ENCODE measurements at regions not wholly inside any gene's neighbourhood (a gene's known extent, or its start where the extent isn't known, plus 50 kb on each side); places are given as distances from the start of the nearest gene placed in this dataset.

DNA sequence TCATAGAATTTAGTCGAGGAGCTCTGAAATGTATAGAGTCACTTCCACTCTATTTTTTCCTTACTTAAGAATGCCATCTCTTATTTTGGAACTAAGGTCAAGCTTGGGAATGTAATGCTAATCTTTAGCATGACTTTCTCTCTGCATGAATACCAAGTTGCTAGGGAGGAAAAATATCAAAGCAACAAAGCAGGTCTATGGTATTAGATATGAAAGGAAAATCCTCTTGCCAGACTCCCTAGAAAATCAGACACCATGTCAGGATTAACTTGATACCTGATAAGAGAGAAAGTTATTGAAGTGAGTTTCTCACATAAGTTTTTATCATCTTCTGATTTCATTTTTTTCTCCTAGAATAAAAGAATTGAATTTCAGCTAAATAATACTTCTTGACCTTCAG lies 341.7 kb upstream of the ZNF804A start:
- Histone ChIP-seq H3K79me2 (ENCODE audit: control insufficient read depth, insufficient read depth, low read length) (no peaks in the 10 kb centered on the region), H3K9me3 (replicated peaks; ENCODE audit: control insufficient read depth, insufficient read depth, low read length) (no peaks in the 10 kb centered on the region), H3K4me3 (replicated peaks in 1 of 3; ENCODE audit: insufficient read depth in 1 of 3, low read depth in 1 of 3, low read length in 3 of 3) (no peak overlapping the region), H2AFZ (ENCODE audit: low read depth, low read length) (no peak overlapping the region), H3K27me3 (ENCODE audit: control insufficient read depth in 2 of 2, insufficient read depth in 2 of 2, low read length in 2 of 2) (no peaks in the 10 kb centered on the region), H3K9ac (replicated peaks; ENCODE audit: extremely low read depth, insufficient read depth, low read length) (no peak overlapping the region), H3K4me2 (ENCODE audit: insufficient read depth, low read length) (no peak overlapping the region), H3K36me3 (ENCODE audit: control insufficient read depth in 2 of 2, extremely low read depth in 1 of 2, insufficient read depth in 2 of 2, low read length in 2 of 2) (no peaks in the 10 kb centered on the region), H3K9me1 (replicated peaks; ENCODE audit: control insufficient read depth, extremely low read depth, insufficient read depth, low read length) (no peaks in the 10 kb centered on the region), H3K27ac (ENCODE audit: insufficient read depth, low read depth, low read length) (no peak overlapping the region), H4K20me1 (replicated peaks; ENCODE audit: control insufficient read depth, extremely low read depth, insufficient read depth, low read length) (no peaks in the 10 kb centered on the region), H3K4me1 (ENCODE audit: control insufficient read depth, extremely low read depth, insufficient read depth, low read length) (no peaks in the 10 kb centered on the region)
- DNase-seq (ENCODE audit: low read depth, low spot score) (no peak), FAIRE-seq (no peak)
- CTCF ChIA-PET, result interaction anchor here (0.6 kb wide), 1 partner anchor 166 kb away, joined by 3 read pairs; no protein-coding TSS in a partner anchor
- intact Hi-C loops (cut with micrococcal nuclease) (no loop called here), dilution Hi-C loops (cut with MboI; ENCODE audit: extremely low pct_ligation_motif_present, low sequenced_read_pairs) (no loop called here)
- TF ChIP-seq EZH2 (IDR thresholded peaks at IDR 0.05; ENCODE audit: borderline replicate concordance, low read depth, low read length, severe bottlenecking) (no peak), POLR2AphosphoS5 (IDR thresholded peaks at IDR 0.05; ENCODE audit: insufficient read depth, low read depth, low read length) (no peak), MYC (IDR thresholded peaks at IDR 0.05; ENCODE audit: low read depth, low read length) (no peak), POLR2A (IDR thresholded peaks at IDR 0.05; ENCODE audit: low read depth, low read length) (no peak), MAX (IDR thresholded peaks at IDR 0.05; ENCODE audit: insufficient read depth, insufficient read length) (no peak), FOS (IDR thresholded peaks at IDR 0.05; ENCODE audit: borderline replicate concordance, insufficient read depth, low read length) (no peak)
- POLR2A ChIA-PET, result no interaction called here
- no TSS peak for BruUV-seq (replicated peaks)

GRCh38 chr2:184261331-184261730 lies 337.0 kb upstream of the ZNF804A start:
- no TSS peak for BruUV-seq (replicated peaks)
- Histone ChIP-seq H2AFZ (ENCODE audit: low read depth, low read length) (no peak overlapping the region), H4K20me1 (replicated peaks; ENCODE audit: control insufficient read depth, extremely low read depth, insufficient read depth, low read length) (no peaks in the 10 kb centered on the region), H3K9ac (replicated peaks; ENCODE audit: extremely low read depth, insufficient read depth, low read length) (no peak overlapping the region), H3K4me1 (ENCODE audit: control insufficient read depth, extremely low read depth, insufficient read depth, low read length) (no peaks in the 10 kb centered on the region), H3K4me3 (replicated peaks in 1 of 3; ENCODE audit: insufficient read depth in 1 of 3, low read depth in 1 of 3, low read length in 3 of 3) (no peak overlapping the region), H3K4me2 (ENCODE audit: insufficient read depth, low read length) (no peak overlapping the region), H3K9me3 (replicated peaks; ENCODE audit: control insufficient read depth, insufficient read depth, low read length) (no peaks in the 10 kb centered on the region), H3K27ac (ENCODE audit: insufficient read depth, low read depth, low read length) (no peak overlapping the region), H3K9me1 (replicated peaks; ENCODE audit: control insufficient read depth, extremely low read depth, insufficient read depth, low read length) (no peaks in the 10 kb centered on the region), H3K36me3 (ENCODE audit: control insufficient read depth in 2 of 2, extremely low read depth in 1 of 2, insufficient read depth in 2 of 2, low read length in 2 of 2) (no peaks in the 10 kb centered on the region), H3K79me2 (ENCODE audit: control insufficient read depth, insufficient read depth, low read length) (no peaks in the 10 kb centered on the region), H3K27me3 (ENCODE audit: control insufficient read depth in 2 of 2, insufficient read depth in 2 of 2, low read length in 2 of 2) (no peaks in the 10 kb centered on the region)
- DNase-seq (ENCODE audit: low read depth, low spot score), result no peak
- ChIA-PET CTCF (no interaction called here), POLR2A (no interaction called here)
- no peak for FAIRE-seq
- intact Hi-C loops (cut with micrococcal nuclease) (no loop called here), dilution Hi-C loops (cut with MboI; ENCODE audit: extremely low pct_ligation_motif_present, low sequenced_read_pairs) (no loop called here)
- TF ChIP-seq CTCF (IDR thresholded peaks at IDR 0.05; ENCODE audit: extremely low read depth in 1 of 2, insufficient read depth in 1 of 2, low read depth in 1 of 2, low read length in 2 of 2), result no peak
- no peak for TF ChIP-seq POLR2AphosphoS5 (IDR thresholded peaks at IDR 0.05; ENCODE audit: insufficient read depth, low read depth, low read length)
- TF ChIP-seq JUN (IDR thresholded peaks at IDR 0.05; ENCODE audit: borderline replicate concordance, insufficient read depth, insufficient read length, low read depth), result no peak
- no peak for TF ChIP-seq POLR2A (IDR thresholded peaks at IDR 0.05; ENCODE audit: low read depth, low read length)
- TF ChIP-seq GATA2 (IDR thresholded peaks at IDR 0.05; ENCODE audit: insufficient read depth, insufficient read length, low read depth, low read length), result no peak
- no peak for TF ChIP-seq FOS (IDR thresholded peaks at IDR 0.05; ENCODE audit: borderline replicate concordance, insufficient read depth, low read length)
- no peak for TF ChIP-seq MYC (IDR thresholded peaks at IDR 0.05; ENCODE audit: low read depth, low read length)
- TF ChIP-seq MAX (IDR thresholded peaks at IDR 0.05; ENCODE audit: insufficient read depth, insufficient read length), result no peak
- TF ChIP-seq EZH2 (IDR thresholded peaks at IDR 0.05; ENCODE audit: borderline replicate concordance, low read depth, low read length, severe bottlenecking), result no peak

Data from endothelial cell of umbilical vein (primary cell).